ENCODE measurements at regions not wholly inside any gene's neighbourhood (a gene's known extent, or its start where the extent isn't known, plus 50 kb on each side); places are given as distances from the start of the nearest gene placed in this dataset.

DNA sequence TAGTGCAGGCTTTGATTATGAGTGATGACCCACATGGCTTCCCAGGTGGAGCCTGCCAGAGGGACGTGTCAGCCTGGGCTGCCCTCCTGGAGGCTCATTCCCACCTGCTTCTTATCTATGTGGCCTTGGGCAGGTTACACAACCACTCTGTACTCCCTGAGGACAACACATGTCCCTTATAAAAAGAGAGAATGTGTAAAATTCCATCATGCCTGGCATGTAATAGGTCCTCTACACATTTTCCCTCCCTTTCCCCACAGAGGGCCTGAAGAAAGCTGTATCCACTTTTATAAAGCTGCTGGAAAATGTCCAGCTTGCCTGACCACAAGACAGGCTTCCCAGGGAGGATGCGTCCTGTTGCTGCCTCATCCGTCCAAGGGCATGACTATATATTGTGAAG is 55.0 kb upstream of the VSTM5 start:
- TF ChIP-seq, protein P1, sequence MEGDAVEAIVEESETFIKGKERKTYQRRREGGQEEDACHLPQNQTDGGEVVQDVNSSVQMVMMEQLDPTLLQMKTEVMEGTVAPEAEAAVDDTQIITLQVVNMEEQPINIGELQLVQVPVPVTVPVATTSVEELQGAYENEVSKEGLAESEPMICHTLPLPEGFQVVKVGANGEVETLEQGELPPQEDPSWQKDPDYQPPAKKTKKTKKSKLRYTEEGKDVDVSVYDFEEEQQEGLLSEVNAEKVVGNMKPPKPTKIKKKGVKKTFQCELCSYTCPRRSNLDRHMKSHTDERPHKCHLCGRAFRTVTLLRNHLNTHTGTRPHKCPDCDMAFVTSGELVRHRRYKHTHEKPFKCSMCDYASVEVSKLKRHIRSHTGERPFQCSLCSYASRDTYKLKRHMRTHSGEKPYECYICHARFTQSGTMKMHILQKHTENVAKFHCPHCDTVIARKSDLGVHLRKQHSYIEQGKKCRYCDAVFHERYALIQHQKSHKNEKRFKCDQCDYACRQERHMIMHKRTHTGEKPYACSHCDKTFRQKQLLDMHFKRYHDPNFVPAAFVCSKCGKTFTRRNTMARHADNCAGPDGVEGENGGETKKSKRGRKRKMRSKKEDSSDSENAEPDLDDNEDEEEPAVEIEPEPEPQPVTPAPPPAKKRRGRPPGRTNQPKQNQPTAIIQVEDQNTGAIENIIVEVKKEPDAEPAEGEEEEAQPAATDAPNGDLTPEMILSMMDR (IDR thresholded peaks at IDR 0.05): no peak
- TF ChIP-seq EZH2 (IDR thresholded peaks at IDR 0.05; ENCODE audit: borderline replicate concordance, insufficient read depth, low read depth, low read length, poor library complexity, severe bottlenecking): no peak

Data from B cell (primary cell).